Fibroblast of skin of back (primary cell): ENCODE measurements at regions not wholly inside any gene's neighbourhood (a gene's known extent, or its start where the extent isn't known, plus 50 kb on each side); places are given as distances from the start of the nearest gene placed in this dataset.
A peak's percentile ranks its signal among the peaks of the same experiment; 100 is the strongest.

Source experiments
- DNase-seq: peaks from one replicate; pipeline ENCODE4 v3.0.0-alpha.2; 2013

GRCh38 chr6:105514306-105514705 lies 111.4 kb upstream of the PREP start:
- no peak for DNase-seq

- no peak for DNase-seq
Measured at GRCh38 chr6:105511639-105512038, 108.8 kb upstream of the PREP start.

GRCh38 chr6:105510746-105511145 lies 107.9 kb upstream of the PREP start:
- DNase-seq = no peak

GRCh38 chr6:105509506-105510331 lies 106.8 kb upstream of the PREP start:
- DNase-seq = no peak

- DNase-seq = no peak
Measured at GRCh38 chr6:105507811-105508210, 104.9 kb upstream of the PREP start.

GRCh38 chr6:105504706-105505105 lies 101.8 kb upstream of the PREP start:
- no peak for DNase-seq

GRCh38 chr6:105503641-105504040 lies 100.8 kb upstream of the PREP start:
- DNase-seq = no peak

GRCh38 chr6:105501826-105502344 lies 99.0 kb upstream of the PREP start:
- no peak for DNase-seq

GRCh38 chr6:105501246-105501645 lies 98.4 kb upstream of the PREP start:
- DNase-seq = no peak

- no peak for DNase-seq
Measured at GRCh38 chr6:105500693-105501092, 97.8 kb upstream of the PREP start.

GRCh38 chr6:105499931-105500330 lies 97.0 kb upstream of the PREP start:
- DNase-seq = no peak

- no peak for DNase-seq
Measured at GRCh38 chr6:105499136-105499870, 96.4 kb upstream of the PREP start.

- no peak for DNase-seq
Measured at GRCh38 chr6:105497549-105497948, 94.7 kb upstream of the PREP start.

- no peak for DNase-seq
Measured at GRCh38 chr6:105495515-105495914, 92.6 kb upstream of the PREP start.

GRCh38 chr6:105494688-105495087 lies 91.8 kb upstream of the PREP start:
- no peak for DNase-seq

- DNase-seq = no peak
Measured at GRCh38 chr6:105493736-105494135, 90.9 kb upstream of the PREP start.

- DNase-seq = peak; percentile 75
Measured at GRCh38 chr6:105492706-105493673, 90.1 kb upstream of the PREP start.

GRCh38 chr6:105489216-105489530 lies 86.3 kb upstream of the PREP start:
- no peak for DNase-seq

- DNase-seq = no peak
Measured at GRCh38 chr6:105488516-105489215, 85.8 kb upstream of the PREP start.

GRCh38 chr6:105487040-105487790 lies 84.3 kb upstream of the PREP start:
- DNase-seq = no peak

GRCh38 chr6:105485456-105485855 lies 82.6 kb upstream of the PREP start:
- no peak for DNase-seq
